CD4-positive, alpha-beta T cell treated with Interferon gamma for 1 hour (primary cell): ENCODE measurements at regions not wholly inside any gene's neighbourhood (a gene's known extent, or its start where the extent isn't known, plus 50 kb on each side); places are given as distances from the start of the nearest gene placed in this dataset.

Source experiments
- DNase-seq: peaks from one replicate; pipeline ENCODE4 v3.0.0-alpha.2; 2020

DNA sequence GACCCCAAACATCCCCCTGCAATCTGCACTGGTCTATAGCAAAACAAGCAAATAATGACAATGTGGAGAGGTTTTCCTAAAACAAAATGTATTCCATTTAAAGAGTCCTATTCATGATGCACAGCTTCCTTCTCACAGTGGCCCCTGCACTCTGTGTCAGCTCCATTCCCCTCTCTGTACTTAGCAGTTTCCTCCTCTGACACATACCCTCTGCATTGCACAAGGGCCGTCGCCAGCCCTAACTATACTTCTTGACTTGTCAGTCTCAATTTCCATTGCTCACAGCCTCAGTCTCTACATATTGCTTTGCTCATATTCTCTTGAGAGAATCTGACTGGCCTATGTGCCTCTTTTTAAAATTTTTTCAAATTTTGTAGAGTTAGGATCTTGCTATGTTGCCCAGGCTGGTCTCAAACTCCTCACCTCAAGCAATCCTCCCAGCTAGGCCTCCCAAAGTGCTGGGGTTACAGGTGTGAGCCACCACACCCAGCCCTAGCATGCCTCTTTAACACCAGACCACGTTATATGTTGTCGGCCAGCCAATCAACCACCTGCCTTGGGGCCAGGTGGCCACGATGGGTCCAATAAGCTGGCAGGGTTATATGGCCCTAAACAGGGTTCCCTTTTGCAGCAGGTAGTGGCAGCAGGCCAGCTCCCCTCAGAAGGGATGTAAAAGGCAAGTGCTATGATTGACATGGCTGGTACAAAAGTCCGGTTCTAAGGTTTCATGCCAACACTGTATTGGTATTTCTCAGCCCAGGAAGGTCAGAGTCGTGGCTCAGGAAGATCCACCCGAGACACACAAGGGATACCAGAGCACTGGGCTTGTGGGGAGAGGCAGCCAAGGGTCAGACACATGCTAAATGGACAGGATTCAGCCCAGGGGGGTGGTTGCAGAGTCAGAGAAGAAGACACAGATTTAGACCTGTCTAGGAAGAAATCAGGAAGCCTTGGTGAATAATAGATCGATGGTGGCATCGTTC lies 59.0 kb upstream of the SMAD3 start:
- peak; percentile 32 for DNase-seq

DNA sequence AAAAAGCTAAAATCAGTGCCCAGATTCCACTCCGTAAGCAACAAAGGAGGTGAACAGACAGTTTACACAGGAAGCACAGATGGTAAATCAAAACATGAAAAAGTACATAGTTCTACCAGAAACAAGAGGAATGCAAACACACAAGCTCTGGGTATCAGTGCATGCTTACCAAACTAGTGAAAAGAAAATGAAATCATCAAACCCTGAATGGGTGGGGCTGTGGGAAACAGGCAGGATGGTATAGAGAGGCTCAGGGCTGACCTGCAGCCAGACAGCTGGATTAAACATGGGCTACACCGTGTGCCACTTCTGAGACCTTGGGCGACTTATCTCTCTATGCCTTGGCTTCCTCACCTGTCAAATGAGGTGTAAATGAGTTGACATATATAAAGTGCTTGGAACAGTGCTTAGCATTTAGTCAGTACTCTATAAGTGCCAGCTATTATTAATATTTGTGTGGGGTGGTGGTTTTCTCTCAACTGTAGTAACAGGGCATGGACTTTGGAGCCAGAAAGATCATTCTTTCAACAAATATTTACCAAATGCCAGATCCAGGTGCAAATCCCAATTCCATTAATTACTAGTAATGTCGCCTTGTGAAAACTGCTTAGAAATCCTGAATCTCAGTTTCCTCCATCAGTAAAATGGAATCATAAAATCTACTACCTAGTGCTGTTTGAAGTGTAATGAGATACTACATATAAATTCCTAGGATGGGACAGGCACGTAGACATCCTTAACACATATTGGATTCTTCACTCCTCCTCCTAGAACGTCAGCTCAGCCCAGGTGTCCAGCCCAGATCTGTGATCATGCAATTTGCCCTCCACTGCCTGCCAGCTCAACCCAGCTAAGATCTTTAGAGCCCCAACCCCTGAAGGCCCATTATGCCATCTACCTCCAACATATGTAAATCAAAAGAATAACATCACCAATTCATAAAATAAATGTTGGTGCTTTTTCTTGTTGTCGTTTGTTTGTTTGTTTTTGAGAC lies 55.5 kb upstream of the SMAD3 start:
- no peak for DNase-seq

GRCh38 chr15:67010898-67011616 lies 54.3 kb upstream of the SMAD3 start:
- no peak for DNase-seq

GRCh38 chr15:67011617-67012005 lies 53.8 kb upstream of the SMAD3 start:
- DNase-seq = no peak

DNA sequence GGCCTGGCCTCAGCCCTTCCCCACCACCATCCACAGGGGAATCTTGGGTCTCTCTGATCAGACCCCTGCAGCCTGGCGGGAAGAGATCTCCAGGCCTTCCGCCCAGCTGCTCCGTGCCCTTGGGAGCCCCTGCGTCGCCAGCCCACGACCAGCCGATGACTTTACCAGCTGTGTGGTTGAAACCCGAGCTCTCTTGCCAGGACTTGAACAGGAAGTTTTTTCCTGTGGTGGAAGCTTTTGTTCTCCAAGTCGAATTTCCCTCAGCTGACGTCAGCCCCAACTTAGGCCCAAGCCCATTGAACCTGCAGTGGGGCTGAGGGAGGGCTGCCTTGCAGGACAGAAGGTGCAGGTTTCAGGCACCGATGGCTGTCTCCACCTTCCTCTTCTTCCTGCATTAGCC lies 51.7 kb upstream of the SMAD3 start:
- DNase-seq = no peak
